ENCODE measurements at regions not wholly inside any gene's neighbourhood (a gene's known extent, or its start where the extent isn't known, plus 50 kb on each side); places are given as distances from the start of the nearest gene placed in this dataset.

- TF ChIP-seq CTCF (conservative IDR thresholded peaks at IDR 0.05; ENCODE audit: low read depth, low read length) (no peak), EZH2 (IDR thresholded peaks at IDR 0.05; ENCODE audit: borderline replicate concordance, low read depth, low read length, poor library complexity, severe bottlenecking) (no peak)
These were observed 985.4 kb upstream of the AGA start for GRCh38 chr4:178427663-178428062.
